MM.1S (cell line): ENCODE measurements at regions not wholly inside any gene's neighbourhood (a gene's known extent, or its start where the extent isn't known, plus 50 kb on each side); places are given as distances from the start of the nearest gene placed in this dataset.

Source experiments
- EZH2phosphoT487 ChIP-seq: fragments of 300-600 bp; sonication (generic); IDR thresholded peaks from 2 replicates; pipeline ENCODE4 v1.6.1; 2018; ENCODE audit warnings: antibody characterized with exemption, low read length
- TF ChIP-seq, protein P1 (sequence below): fragments of 300-600 bp; sonication (generic); IDR thresholded peaks from 2 replicates; pipeline ENCODE4 v1.5.1; 2016; ENCODE audit warnings: antibody characterized with exemption, low read length, mixed read lengths

DNA sequence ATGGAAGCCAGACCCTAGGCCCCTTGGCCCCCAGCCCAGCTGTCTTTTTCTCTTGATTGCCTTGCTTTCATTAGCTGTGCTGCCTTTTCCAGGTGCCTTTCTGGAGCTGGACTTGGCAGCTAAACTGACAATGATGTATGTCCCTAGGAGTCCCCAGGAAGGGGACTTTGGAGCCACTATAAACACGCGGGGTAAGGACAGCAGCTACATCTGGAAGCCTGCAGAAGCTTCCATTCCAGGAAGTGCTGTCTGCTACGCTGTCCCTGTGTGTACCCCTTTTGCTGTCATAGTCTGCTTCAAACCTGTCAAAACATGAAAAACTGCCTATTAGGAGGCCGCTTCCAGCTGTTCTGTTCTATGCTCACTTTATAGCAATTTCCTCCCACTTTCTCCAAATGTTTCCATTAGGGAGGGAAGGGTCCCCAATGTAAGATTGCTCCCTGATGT lies 153.3 kb upstream of the RAG2 start:
- TF ChIP-seq, protein P1, sequence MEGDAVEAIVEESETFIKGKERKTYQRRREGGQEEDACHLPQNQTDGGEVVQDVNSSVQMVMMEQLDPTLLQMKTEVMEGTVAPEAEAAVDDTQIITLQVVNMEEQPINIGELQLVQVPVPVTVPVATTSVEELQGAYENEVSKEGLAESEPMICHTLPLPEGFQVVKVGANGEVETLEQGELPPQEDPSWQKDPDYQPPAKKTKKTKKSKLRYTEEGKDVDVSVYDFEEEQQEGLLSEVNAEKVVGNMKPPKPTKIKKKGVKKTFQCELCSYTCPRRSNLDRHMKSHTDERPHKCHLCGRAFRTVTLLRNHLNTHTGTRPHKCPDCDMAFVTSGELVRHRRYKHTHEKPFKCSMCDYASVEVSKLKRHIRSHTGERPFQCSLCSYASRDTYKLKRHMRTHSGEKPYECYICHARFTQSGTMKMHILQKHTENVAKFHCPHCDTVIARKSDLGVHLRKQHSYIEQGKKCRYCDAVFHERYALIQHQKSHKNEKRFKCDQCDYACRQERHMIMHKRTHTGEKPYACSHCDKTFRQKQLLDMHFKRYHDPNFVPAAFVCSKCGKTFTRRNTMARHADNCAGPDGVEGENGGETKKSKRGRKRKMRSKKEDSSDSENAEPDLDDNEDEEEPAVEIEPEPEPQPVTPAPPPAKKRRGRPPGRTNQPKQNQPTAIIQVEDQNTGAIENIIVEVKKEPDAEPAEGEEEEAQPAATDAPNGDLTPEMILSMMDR, result no peak
- TF ChIP-seq EZH2phosphoT487, result no peak
